ENCODE measurements at regions not wholly inside any gene's neighbourhood (a gene's known extent, or its start where the extent isn't known, plus 50 kb on each side); places are given as distances from the start of the nearest gene placed in this dataset.

DNA sequence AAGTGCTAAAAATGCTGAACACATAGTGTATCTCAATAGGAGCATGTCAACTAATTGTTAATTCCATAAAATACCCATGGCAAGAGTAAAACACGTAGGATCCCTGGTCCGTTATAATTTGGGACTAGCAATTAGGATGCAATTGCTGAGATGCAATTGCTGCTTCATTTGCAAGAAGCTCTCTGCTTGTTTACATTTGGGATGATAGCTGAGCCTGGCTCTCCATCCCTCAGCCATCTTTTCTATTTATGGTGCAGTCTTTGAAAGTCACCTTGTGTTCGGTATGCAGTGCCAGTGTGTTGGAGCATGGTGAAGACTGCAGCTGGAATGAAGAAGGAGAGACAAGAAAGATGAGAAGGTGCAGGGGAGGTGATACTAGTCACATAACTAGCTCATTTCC lies 191.3 kb downstream of the SNX10 start:
- no TSS peak for BruUV-seq (replicated peaks)
- ChIA-PET CTCF (interaction anchor here (0.9 kb wide), 1 partner anchor 113 kb away, joined by 3 read pairs; no protein-coding TSS in a partner anchor), RAD21 (ENCODE audit: unreplicated experiment) (no interaction called here), POLR2A (no interaction called here), SMC1A (ENCODE audit: uncharacterized antibody, unreplicated experiment) (interaction anchor here (0.6 to 1.7 kb wide), 3 partner anchors 10 to 464 kb away, joined by 3 to 5 read pairs (median 3); no protein-coding TSS in a partner anchor)
- Histone ChIP-seq H3K36me3 (ENCODE audit: control insufficient read depth in 2 of 2, insufficient read depth in 2 of 2, low read length in 1 of 2) (no peaks in the 10 kb centered on the region), H3K27me3 (replicated peaks in 1 of 2; ENCODE audit: control insufficient read depth in 2 of 2, insufficient read depth in 2 of 2, low read length in 1 of 2) (peaks cover 0 to 4% of the 10 kb centered on the region in 2 experiments; a peak in 1 of 4 replicates), H3K9ac (ENCODE audit: control insufficient read depth, insufficient read depth, low read length) (no peak overlapping the region), H3K27ac (ENCODE audit: control insufficient read depth, insufficient read depth) (no peak overlapping the region), H3K79me2 (ENCODE audit: control insufficient read depth, insufficient read depth, low read length) (no peaks in the 10 kb centered on the region), H3K4me3 (no peak overlapping the region), H3K9me3 (replicated peaks; ENCODE audit: control insufficient read depth, insufficient read depth, low read length) (no peaks in the 10 kb centered on the region; the same call in 2 of the 3 replicates), H3K4me2 (ENCODE audit: control insufficient read depth, insufficient read depth) (no peak overlapping the region), H2AFZ (ENCODE audit: control insufficient read depth, low read depth, low read length) (no peak overlapping the region), H4K20me1 (ENCODE audit: control insufficient read depth, insufficient read depth) (no peaks in the 10 kb centered on the region), H3K4me1 (ENCODE audit: control insufficient read depth, insufficient read depth, low read length) (no peaks in the 10 kb centered on the region)
- DNase-seq (ENCODE audit: low read depth, low spot score) (no peak), FAIRE-seq (no peak), ATAC-seq (no peak)
- intact Hi-C loops (cut with micrococcal nuclease; ENCODE audit: unreplicated experiment) (loop anchor here (5.0 kb wide), 1 partner anchor 86 kb away; no protein-coding TSS in a partner anchor), in situ Hi-C loops (cut with MboI) (no loop called here)
- WGBS (ENCODE audit: insufficient coverage, insufficient replicate concordance, low lambda C conversion rate, missing lambda C conversion rate), result 7% methylated on average over 3 of the region's 3 CpGs
- TF ChIP-seq, protein P1, sequence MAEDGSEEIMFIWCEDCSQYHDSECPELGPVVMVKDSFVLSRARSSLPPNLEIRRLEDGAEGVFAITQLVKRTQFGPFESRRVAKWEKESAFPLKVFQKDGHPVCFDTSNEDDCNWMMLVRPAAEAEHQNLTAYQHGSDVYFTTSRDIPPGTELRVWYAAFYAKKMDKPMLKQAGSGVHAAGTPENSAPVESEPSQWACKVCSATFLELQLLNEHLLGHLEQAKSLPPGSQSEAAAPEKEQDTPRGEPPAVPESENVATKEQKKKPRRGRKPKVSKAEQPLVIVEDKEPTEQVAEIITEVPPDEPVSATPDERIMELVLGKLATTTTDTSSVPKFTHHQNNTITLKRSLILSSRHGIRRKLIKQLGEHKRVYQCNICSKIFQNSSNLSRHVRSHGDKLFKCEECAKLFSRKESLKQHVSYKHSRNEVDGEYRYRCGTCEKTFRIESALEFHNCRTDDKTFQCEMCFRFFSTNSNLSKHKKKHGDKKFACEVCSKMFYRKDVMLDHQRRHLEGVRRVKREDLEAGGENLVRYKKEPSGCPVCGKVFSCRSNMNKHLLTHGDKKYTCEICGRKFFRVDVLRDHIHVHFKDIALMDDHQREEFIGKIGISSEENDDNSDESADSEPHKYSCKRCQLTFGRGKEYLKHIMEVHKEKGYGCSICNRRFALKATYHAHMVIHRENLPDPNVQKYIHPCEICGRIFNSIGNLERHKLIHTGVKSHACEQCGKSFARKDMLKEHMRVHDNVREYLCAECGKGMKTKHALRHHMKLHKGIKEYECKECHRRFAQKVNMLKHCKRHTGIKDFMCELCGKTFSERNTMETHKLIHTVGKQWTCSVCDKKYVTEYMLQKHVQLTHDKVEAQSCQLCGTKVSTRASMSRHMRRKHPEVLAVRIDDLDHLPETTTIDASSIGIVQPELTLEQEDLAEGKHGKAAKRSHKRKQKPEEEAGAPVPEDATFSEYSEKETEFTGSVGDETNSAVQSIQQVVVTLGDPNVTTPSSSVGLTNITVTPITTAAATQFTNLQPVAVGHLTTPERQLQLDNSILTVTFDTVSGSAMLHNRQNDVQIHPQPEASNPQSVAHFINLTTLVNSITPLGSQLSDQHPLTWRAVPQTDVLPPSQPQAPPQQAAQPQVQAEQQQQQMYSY (CRISPR knock-in tag; IDR thresholded peaks at IDR 0.05), result no peak
- TF ChIP-seq STAT1 (conservative IDR thresholded peaks at IDR 0.05), result no peak
- no peak for TF ChIP-seq CHD2 (IDR thresholded peaks at IDR 0.05; ENCODE audit: borderline replicate concordance, low read depth, low read length)
- TF ChIP-seq SIN3A (IDR thresholded peaks at IDR 0.05; ENCODE audit: low read depth, low read length), result no peak
- TF ChIP-seq, protein P2, sequence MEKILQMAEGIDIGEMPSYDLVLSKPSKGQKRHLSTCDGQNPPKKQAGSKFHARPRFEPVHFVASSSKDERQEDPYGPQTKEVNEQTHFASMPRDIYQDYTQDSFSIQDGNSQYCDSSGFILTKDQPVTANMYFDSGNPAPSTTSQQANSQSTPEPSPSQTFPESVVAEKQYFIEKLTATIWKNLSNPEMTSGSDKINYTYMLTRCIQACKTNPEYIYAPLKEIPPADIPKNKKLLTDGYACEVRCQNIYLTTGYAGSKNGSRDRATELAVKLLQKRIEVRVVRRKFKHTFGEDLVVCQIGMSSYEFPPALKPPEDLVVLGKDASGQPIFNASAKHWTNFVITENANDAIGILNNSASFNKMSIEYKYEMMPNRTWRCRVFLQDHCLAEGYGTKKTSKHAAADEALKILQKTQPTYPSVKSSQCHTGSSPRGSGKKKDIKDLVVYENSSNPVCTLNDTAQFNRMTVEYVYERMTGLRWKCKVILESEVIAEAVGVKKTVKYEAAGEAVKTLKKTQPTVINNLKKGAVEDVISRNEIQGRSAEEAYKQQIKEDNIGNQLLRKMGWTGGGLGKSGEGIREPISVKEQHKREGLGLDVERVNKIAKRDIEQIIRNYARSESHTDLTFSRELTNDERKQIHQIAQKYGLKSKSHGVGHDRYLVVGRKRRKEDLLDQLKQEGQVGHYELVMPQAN (conservative IDR thresholded peaks at IDR 0.05), result no peak
- no peak for TF ChIP-seq ZNF217 (IDR thresholded peaks at IDR 0.05)
- no peak for TF ChIP-seq RELA (IDR thresholded peaks at IDR 0.05; ENCODE audit: borderline replicate concordance, partially characterized antibody)
- TF ChIP-seq PAX5 (IDR thresholded peaks at IDR 0.05; ENCODE audit: borderline replicate concordance, low read depth, low read length), result no peak
- no peak for TF ChIP-seq EED (IDR thresholded peaks at IDR 0.05; ENCODE audit: low read depth)
- no peak for TF ChIP-seq ASH2L (IDR thresholded peaks at IDR 0.05; ENCODE audit: borderline replicate concordance, low read depth)
- no peak for TF ChIP-seq SREBF2 (IDR thresholded peaks at IDR 0.05; ENCODE audit: low read length)
- no peak for TF ChIP-seq IKZF2 (IDR thresholded peaks at IDR 0.05)
- no peak for TF ChIP-seq BCL11A (IDR thresholded peaks at IDR 0.05; ENCODE audit: low read depth, low read length)
- no peak for TF ChIP-seq ZNF384 (IDR thresholded peaks at IDR 0.05; ENCODE audit: borderline replicate concordance, low read depth, low read length)
- TF ChIP-seq MTA3 (IDR thresholded peaks at IDR 0.05; ENCODE audit: borderline replicate concordance, low read length), result no peak
- no peak for TF ChIP-seq NRF1 (conservative IDR thresholded peaks at IDR 0.05; ENCODE audit: low read depth, low read length)
- TF ChIP-seq SMC3 (IDR thresholded peaks at IDR 0.05; ENCODE audit: borderline replicate concordance, low read length), result no peak

All from GM12878 (cell line).